ENCODE measurements at regions not wholly inside any gene's neighbourhood (a gene's known extent, or its start where the extent isn't known, plus 50 kb on each side); places are given as distances from the start of the nearest gene placed in this dataset.

DNA sequence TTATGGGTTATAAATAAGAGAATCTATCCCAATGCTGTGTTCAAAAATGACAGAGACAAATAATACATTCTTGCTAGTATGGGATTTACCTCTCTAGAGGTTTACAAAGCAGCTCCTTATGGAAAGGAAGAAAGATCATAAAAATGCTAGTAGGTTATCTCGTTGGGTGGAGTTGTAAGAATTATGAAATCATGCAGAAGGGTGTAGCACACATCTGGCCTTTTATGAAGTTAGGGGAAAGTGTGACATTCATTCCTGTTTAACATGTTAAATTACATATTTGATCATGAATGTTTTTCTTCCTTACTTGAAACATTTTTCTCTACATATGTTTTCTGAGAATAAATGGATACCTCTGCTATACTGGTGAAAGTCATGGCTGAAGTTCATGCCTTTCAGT, 414.2 kb downstream of the SH3GL2 start:
- TF ChIP-seq, protein P1, sequence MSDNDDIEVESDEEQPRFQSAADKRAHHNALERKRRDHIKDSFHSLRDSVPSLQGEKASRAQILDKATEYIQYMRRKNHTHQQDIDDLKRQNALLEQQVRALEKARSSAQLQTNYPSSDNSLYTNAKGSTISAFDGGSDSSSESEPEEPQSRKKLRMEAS (IDR thresholded peaks at IDR 0.05), result no peak
- TF ChIP-seq SETDB1 (CRISPR knock-in tag; IDR thresholded peaks at IDR 0.05; ENCODE audit: borderline replicate concordance) (no peak), MXI1 (IDR thresholded peaks at IDR 0.05; ENCODE audit: borderline replicate concordance, low read depth, low read length) (no peak), POLR2A (IDR thresholded peaks at IDR 0.05; ENCODE audit: insufficient read depth in 1 of 2, low read depth in 2 of 2, low read length in 2 of 2) (no peak), JUND (CRISPR knock-in tag; IDR thresholded peaks at IDR 0.05) (no peak)
- TF ChIP-seq, protein P2, sequence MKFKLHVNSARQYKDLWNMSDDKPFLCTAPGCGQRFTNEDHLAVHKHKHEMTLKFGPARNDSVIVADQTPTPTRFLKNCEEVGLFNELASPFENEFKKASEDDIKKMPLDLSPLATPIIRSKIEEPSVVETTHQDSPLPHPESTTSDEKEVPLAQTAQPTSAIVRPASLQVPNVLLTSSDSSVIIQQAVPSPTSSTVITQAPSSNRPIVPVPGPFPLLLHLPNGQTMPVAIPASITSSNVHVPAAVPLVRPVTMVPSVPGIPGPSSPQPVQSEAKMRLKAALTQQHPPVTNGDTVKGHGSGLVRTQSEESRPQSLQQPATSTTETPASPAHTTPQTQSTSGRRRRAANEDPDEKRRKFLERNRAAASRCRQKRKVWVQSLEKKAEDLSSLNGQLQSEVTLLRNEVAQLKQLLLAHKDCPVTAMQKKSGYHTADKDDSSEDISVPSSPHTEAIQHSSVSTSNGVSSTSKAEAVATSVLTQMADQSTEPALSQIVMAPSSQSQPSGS (CRISPR knock-in tag; IDR thresholded peaks at IDR 0.05), result no peak
- TF ChIP-seq, protein P3, sequence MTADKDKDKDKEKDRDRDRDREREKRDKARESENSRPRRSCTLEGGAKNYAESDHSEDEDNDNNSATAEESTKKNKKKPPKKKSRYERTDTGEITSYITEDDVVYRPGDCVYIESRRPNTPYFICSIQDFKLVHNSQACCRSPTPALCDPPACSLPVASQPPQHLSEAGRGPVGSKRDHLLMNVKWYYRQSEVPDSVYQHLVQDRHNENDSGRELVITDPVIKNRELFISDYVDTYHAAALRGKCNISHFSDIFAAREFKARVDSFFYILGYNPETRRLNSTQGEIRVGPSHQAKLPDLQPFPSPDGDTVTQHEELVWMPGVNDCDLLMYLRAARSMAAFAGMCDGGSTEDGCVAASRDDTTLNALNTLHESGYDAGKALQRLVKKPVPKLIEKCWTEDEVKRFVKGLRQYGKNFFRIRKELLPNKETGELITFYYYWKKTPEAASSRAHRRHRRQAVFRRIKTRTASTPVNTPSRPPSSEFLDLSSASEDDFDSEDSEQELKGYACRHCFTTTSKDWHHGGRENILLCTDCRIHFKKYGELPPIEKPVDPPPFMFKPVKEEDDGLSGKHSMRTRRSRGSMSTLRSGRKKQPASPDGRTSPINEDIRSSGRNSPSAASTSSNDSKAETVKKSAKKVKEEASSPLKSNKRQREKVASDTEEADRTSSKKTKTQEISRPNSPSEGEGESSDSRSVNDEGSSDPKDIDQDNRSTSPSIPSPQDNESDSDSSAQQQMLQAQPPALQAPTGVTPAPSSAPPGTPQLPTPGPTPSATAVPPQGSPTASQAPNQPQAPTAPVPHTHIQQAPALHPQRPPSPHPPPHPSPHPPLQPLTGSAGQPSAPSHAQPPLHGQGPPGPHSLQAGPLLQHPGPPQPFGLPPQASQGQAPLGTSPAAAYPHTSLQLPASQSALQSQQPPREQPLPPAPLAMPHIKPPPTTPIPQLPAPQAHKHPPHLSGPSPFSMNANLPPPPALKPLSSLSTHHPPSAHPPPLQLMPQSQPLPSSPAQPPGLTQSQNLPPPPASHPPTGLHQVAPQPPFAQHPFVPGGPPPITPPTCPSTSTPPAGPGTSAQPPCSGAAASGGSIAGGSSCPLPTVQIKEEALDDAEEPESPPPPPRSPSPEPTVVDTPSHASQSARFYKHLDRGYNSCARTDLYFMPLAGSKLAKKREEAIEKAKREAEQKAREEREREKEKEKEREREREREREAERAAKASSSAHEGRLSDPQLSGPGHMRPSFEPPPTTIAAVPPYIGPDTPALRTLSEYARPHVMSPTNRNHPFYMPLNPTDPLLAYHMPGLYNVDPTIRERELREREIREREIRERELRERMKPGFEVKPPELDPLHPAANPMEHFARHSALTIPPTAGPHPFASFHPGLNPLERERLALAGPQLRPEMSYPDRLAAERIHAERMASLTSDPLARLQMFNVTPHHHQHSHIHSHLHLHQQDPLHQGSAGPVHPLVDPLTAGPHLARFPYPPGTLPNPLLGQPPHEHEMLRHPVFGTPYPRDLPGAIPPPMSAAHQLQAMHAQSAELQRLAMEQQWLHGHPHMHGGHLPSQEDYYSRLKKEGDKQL (CRISPR knock-in tag; IDR thresholded peaks at IDR 0.05; ENCODE audit: low read depth), result no peak

Data from HepG2 (cell line).